ENCODE measurements at regions not wholly inside any gene's neighbourhood (a gene's known extent, or its start where the extent isn't known, plus 50 kb on each side); places are given as distances from the start of the nearest gene placed in this dataset.

GRCh38 chr6:132204591-132204990 is 196.7 kb downstream of the MOXD1 start:
- Histone ChIP-seq H3K4me1 (ENCODE audit: control insufficient read depth in 5 of 5, insufficient read depth in 5 of 5, low read length in 5 of 5) (peaks cover 3 to 14% (median 4%) of the 10 kb centered on the region in 5 donors), H3K9ac (ENCODE audit: low read length in 5 of 5) (no peak overlapping the region), H3K36me3 (ENCODE audit: control insufficient read depth in 5 of 5, insufficient read depth in 5 of 5, low read length in 5 of 5) (no peaks in the 10 kb centered on the region), H3K4me3 (ENCODE audit: low read depth in 1 of 5, low read length in 5 of 5) (no peak overlapping the region), H3K27me3 (ENCODE audit: control insufficient read depth in 5 of 5, insufficient read depth in 4 of 5, low read length in 5 of 5) (peaks cover 0 to 5% (median 0%) of the 10 kb centered on the region in 5 donors), H3K27ac (ENCODE audit: low read depth, low read length) (no peak overlapping the region), H3K9me3 (ENCODE audit: control insufficient read depth in 5 of 5, low read length in 5 of 5) (no peaks in the 10 kb centered on the region)

- peak overlapping the region; percentile 63 for H3K27ac ChIP-seq (ENCODE audit: low read depth, low read length)
Measured at GRCh38 chr6:132202574-132202973, 198.7 kb downstream of the MOXD1 start.

GRCh38 chr6:132199343-132199742 is 201.9 kb downstream of the MOXD1 start:
- Histone ChIP-seq H3K4me3 (ENCODE audit: low read depth in 1 of 5, low read length in 5 of 5) (peak overlapping the region in 1 of 5 donors; percentile 18), H3K4me1 (ENCODE audit: control insufficient read depth in 5 of 5, insufficient read depth in 5 of 5, low read length in 5 of 5) (peaks cover 3 to 14% (median 4%) of the 10 kb centered on the region in 5 donors), H3K9ac (ENCODE audit: low read length in 5 of 5) (no peak overlapping the region), H3K36me3 (ENCODE audit: control insufficient read depth in 5 of 5, insufficient read depth in 5 of 5, low read length in 5 of 5) (no peaks in the 10 kb centered on the region), H3K27ac (ENCODE audit: low read depth, low read length) (peak overlapping the region; percentile 8), H3K9me3 (ENCODE audit: control insufficient read depth in 5 of 5, low read length in 5 of 5) (peaks cover 0 to 3% (median 0%) of the 10 kb centered on the region in 5 donors), H3K27me3 (ENCODE audit: control insufficient read depth in 5 of 5, insufficient read depth in 4 of 5, low read length in 5 of 5) (no peaks in the 10 kb centered on the region)

More at GRCh38 chr6:132202574-132202973, 198.7 kb downstream of the MOXD1 start:
- no peak overlapping the region for H3K9ac ChIP-seq (ENCODE audit: low read length in 5 of 5)
- no peaks in the 10 kb centered on the region for H3K36me3 ChIP-seq (ENCODE audit: control insufficient read depth in 5 of 5, insufficient read depth in 5 of 5, low read length in 5 of 5)
- peaks cover 3 to 14% (median 4%) of the 10 kb centered on the region in 5 donors for H3K4me1 ChIP-seq (ENCODE audit: control insufficient read depth in 5 of 5, insufficient read depth in 5 of 5, low read length in 5 of 5)
- H3K27me3 ChIP-seq (ENCODE audit: control insufficient read depth in 5 of 5, insufficient read depth in 4 of 5, low read length in 5 of 5) = no peaks in the 10 kb centered on the region
- H3K9me3 ChIP-seq (ENCODE audit: control insufficient read depth in 5 of 5, low read length in 5 of 5) = no peaks in the 10 kb centered on the region
- no peak overlapping the region for H3K4me3 ChIP-seq (ENCODE audit: low read depth in 1 of 5, low read length in 5 of 5)

- Histone ChIP-seq H3K27me3 (ENCODE audit: control insufficient read depth in 5 of 5, insufficient read depth in 4 of 5, low read length in 5 of 5) (no peaks in the 10 kb centered on the region), H3K27ac (ENCODE audit: low read depth, low read length) (no peak overlapping the region)
Measured at GRCh38 chr6:132198896-132199295, 202.4 kb downstream of the MOXD1 start.

GRCh38 chr6:132198040-132198439 is 203.2 kb downstream of the MOXD1 start:
- Histone ChIP-seq H3K4me1 (ENCODE audit: control insufficient read depth in 5 of 5, insufficient read depth in 5 of 5, low read length in 5 of 5) (peaks cover 3 to 11% (median 4%) of the 10 kb centered on the region in 5 donors), H3K27me3 (ENCODE audit: control insufficient read depth in 5 of 5, insufficient read depth in 4 of 5, low read length in 5 of 5) (no peaks in the 10 kb centered on the region), H3K27ac (ENCODE audit: low read depth, low read length) (no peak overlapping the region)

More at GRCh38 chr6:132198896-132199295, 202.4 kb downstream of the MOXD1 start:
- Histone ChIP-seq H3K4me3 (ENCODE audit: low read depth in 1 of 5, low read length in 5 of 5) (no peak overlapping the region), H3K4me1 (ENCODE audit: control insufficient read depth in 5 of 5, insufficient read depth in 5 of 5, low read length in 5 of 5) (peaks cover 3 to 14% (median 4%) of the 10 kb centered on the region in 5 donors), H3K36me3 (ENCODE audit: control insufficient read depth in 5 of 5, insufficient read depth in 5 of 5, low read length in 5 of 5) (no peaks in the 10 kb centered on the region), H3K9me3 (ENCODE audit: control insufficient read depth in 5 of 5, low read length in 5 of 5) (peaks cover 0 to 3% (median 0%) of the 10 kb centered on the region in 5 donors), H3K9ac (ENCODE audit: low read length in 5 of 5) (no peak overlapping the region)

GRCh38 chr6:132194529-132194928 is 206.7 kb downstream of the MOXD1 start:
- no peak overlapping the region for H3K27ac ChIP-seq (ENCODE audit: low read depth, low read length)
- H3K4me1 ChIP-seq (ENCODE audit: control insufficient read depth in 5 of 5, insufficient read depth in 5 of 5, low read length in 5 of 5) = peaks cover 0 to 9% (median 5%) of the 10 kb centered on the region in 5 donors
- no peaks in the 10 kb centered on the region for H3K36me3 ChIP-seq (ENCODE audit: control insufficient read depth in 5 of 5, insufficient read depth in 5 of 5, low read length in 5 of 5)
- H3K4me3 ChIP-seq (ENCODE audit: low read depth in 1 of 5, low read length in 5 of 5) = no peak overlapping the region
- no peaks in the 10 kb centered on the region for H3K27me3 ChIP-seq (ENCODE audit: control insufficient read depth in 5 of 5, insufficient read depth in 4 of 5, low read length in 5 of 5)
- peaks cover 0 to 3% (median 0%) of the 10 kb centered on the region in 5 donors for H3K9me3 ChIP-seq (ENCODE audit: control insufficient read depth in 5 of 5, low read length in 5 of 5)
- no peak overlapping the region for H3K9ac ChIP-seq (ENCODE audit: low read length in 5 of 5)

More at GRCh38 chr6:132198040-132198439, 203.2 kb downstream of the MOXD1 start:
- Histone ChIP-seq H3K9ac (ENCODE audit: low read length in 5 of 5) (no peak overlapping the region), H3K36me3 (ENCODE audit: control insufficient read depth in 5 of 5, insufficient read depth in 5 of 5, low read length in 5 of 5) (no peaks in the 10 kb centered on the region), H3K4me3 (ENCODE audit: low read depth in 1 of 5, low read length in 5 of 5) (no peak overlapping the region), H3K9me3 (ENCODE audit: control insufficient read depth in 5 of 5, low read length in 5 of 5) (peaks cover 0 to 3% (median 0%) of the 10 kb centered on the region in 5 donors)

GRCh38 chr6:132192631-132193030 is 208.6 kb downstream of the MOXD1 start:
- Histone ChIP-seq H3K27me3 (ENCODE audit: control insufficient read depth in 5 of 5, insufficient read depth in 4 of 5, low read length in 5 of 5) (no peaks in the 10 kb centered on the region), H3K36me3 (ENCODE audit: control insufficient read depth in 5 of 5, insufficient read depth in 5 of 5, low read length in 5 of 5) (no peaks in the 10 kb centered on the region), H3K4me3 (ENCODE audit: low read depth in 1 of 5, low read length in 5 of 5) (no peak overlapping the region), H3K9ac (ENCODE audit: low read length in 5 of 5) (no peak overlapping the region), H3K4me1 (ENCODE audit: control insufficient read depth in 5 of 5, insufficient read depth in 5 of 5, low read length in 5 of 5) (peaks cover 0 to 9% (median 7%) of the 10 kb centered on the region in 5 donors), H3K9me3 (ENCODE audit: control insufficient read depth in 5 of 5, low read length in 5 of 5) (peaks cover 0 to 3% (median 0%) of the 10 kb centered on the region in 5 donors), H3K27ac (ENCODE audit: low read depth, low read length) (no peak overlapping the region)

GRCh38 chr6:132190815-132191175 is 210.5 kb downstream of the MOXD1 start:
- H3K4me1 ChIP-seq (ENCODE audit: control insufficient read depth in 5 of 5, insufficient read depth in 5 of 5, low read length in 5 of 5) = peaks cover 0 to 9% (median 7%) of the 10 kb centered on the region in 5 donors
- H3K27me3 ChIP-seq (ENCODE audit: control insufficient read depth in 5 of 5, insufficient read depth in 4 of 5, low read length in 5 of 5) = no peaks in the 10 kb centered on the region
- H3K9ac ChIP-seq (ENCODE audit: low read length in 5 of 5) = no peak overlapping the region
- H3K36me3 ChIP-seq (ENCODE audit: control insufficient read depth in 5 of 5, insufficient read depth in 5 of 5, low read length in 5 of 5) = no peaks in the 10 kb centered on the region
- H3K4me3 ChIP-seq (ENCODE audit: low read depth in 1 of 5, low read length in 5 of 5) = no peak overlapping the region
- H3K27ac ChIP-seq (ENCODE audit: low read depth, low read length) = peak overlapping the region; percentile 44
- H3K9me3 ChIP-seq (ENCODE audit: control insufficient read depth in 5 of 5, low read length in 5 of 5) = peaks cover 0 to 3% (median 0%) of the 10 kb centered on the region in 5 donors

- Histone ChIP-seq H3K9ac (ENCODE audit: low read length in 5 of 5) (no peak overlapping the region), H3K4me1 (ENCODE audit: control insufficient read depth in 5 of 5, insufficient read depth in 5 of 5, low read length in 5 of 5) (peaks cover 0 to 9% (median 7%) of the 10 kb centered on the region in 5 donors), H3K36me3 (ENCODE audit: control insufficient read depth in 5 of 5, insufficient read depth in 5 of 5, low read length in 5 of 5) (no peaks in the 10 kb centered on the region), H3K27me3 (ENCODE audit: control insufficient read depth in 5 of 5, insufficient read depth in 4 of 5, low read length in 5 of 5) (no peaks in the 10 kb centered on the region), H3K9me3 (ENCODE audit: control insufficient read depth in 5 of 5, low read length in 5 of 5) (peaks cover 0 to 3% (median 0%) of the 10 kb centered on the region in 5 donors), H3K27ac (ENCODE audit: low read depth, low read length) (peak overlapping the region; percentile 44), H3K4me3 (ENCODE audit: low read depth in 1 of 5, low read length in 5 of 5) (no peak overlapping the region)
Measured at GRCh38 chr6:132190097-132190814, 211.0 kb downstream of the MOXD1 start.

- no peak overlapping the region for H3K27ac ChIP-seq (ENCODE audit: low read depth, low read length)
- no peak overlapping the region for H3K9ac ChIP-seq (ENCODE audit: low read length in 5 of 5)
- no peak overlapping the region for H3K4me3 ChIP-seq (ENCODE audit: low read depth in 1 of 5, low read length in 5 of 5)
- no peaks in the 10 kb centered on the region for H3K27me3 ChIP-seq (ENCODE audit: control insufficient read depth in 5 of 5, insufficient read depth in 4 of 5, low read length in 5 of 5)
- no peaks in the 10 kb centered on the region for H3K36me3 ChIP-seq (ENCODE audit: control insufficient read depth in 5 of 5, insufficient read depth in 5 of 5, low read length in 5 of 5)
- H3K9me3 ChIP-seq (ENCODE audit: control insufficient read depth in 5 of 5, low read length in 5 of 5) = no peaks in the 10 kb centered on the region
- H3K4me1 ChIP-seq (ENCODE audit: control insufficient read depth in 5 of 5, insufficient read depth in 5 of 5, low read length in 5 of 5) = peaks cover 0 to 9% (median 7%) of the 10 kb centered on the region in 5 donors
Measured at GRCh38 chr6:132188556-132189264, 212.6 kb downstream of the MOXD1 start.

Measured in subcutaneous abdominal adipose tissue (tissue), 5 donors.